HFF-Myc (cell line): ENCODE measurements at regions not wholly inside any gene's neighbourhood (a gene's known extent, or its start where the extent isn't known, plus 50 kb on each side); places are given as distances from the start of the nearest gene placed in this dataset.
"Not testable (repeated sequence)": the region's sequence is repeated elsewhere in the genome, so short reads cannot be mapped to it uniquely, and the experiment has no call there.

Experiments
- DNase-seq: peaks from one replicate; pipeline ENCODE4 v3.0.0-alpha.2; 2011; ENCODE audit warnings: low read depth; ENCODE audit errors: extremely low read depth
- H3K4me3 ChIP-seq: replicated peaks from 2 replicates; pipeline ENCODE4 v1.5.1; 2011; ENCODE audit warnings: low read depth, mild to moderate bottlenecking, control low read depth, low read length
- TF ChIP-seq, protein P1 (sequence below): IDR thresholded peaks from 2 replicates; pipeline ENCODE4 v1.5.1; 2012; ENCODE audit warnings: mild to moderate bottlenecking, low read depth, low read length, control low read depth; ENCODE audit errors: missing control alignments

DNA sequence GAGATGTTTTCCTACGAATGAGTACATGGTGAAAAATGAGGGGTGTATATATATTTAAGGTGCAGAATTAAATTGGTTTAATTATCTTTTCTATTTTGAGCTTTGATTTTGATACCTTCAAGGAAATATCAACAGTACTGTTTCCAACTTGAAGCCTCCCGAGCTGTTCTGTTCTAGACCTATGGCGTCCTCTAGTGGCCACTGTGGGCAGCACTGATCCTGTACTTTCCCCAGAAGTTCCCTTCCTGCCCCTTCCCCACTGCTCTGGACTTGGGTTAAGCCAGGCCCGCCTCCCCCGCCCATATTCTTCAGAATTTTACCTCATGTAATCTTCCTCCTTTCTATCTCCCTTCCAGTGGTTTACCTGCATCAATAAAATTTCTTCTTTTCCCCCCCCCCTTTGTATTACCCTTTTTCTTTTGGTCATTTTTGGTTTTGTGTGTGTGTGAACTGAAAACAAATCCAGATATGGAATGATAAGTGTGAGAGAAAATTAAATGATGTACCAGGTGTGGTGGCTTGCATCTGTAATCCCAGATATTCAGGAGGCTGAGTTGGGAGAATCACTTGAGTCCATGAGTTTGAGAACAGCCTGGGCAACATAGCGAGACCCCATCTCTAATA, 1643.5 kb downstream of the TP53TG3F start:
- DNase-seq, result no peak
- TF ChIP-seq, protein P1, sequence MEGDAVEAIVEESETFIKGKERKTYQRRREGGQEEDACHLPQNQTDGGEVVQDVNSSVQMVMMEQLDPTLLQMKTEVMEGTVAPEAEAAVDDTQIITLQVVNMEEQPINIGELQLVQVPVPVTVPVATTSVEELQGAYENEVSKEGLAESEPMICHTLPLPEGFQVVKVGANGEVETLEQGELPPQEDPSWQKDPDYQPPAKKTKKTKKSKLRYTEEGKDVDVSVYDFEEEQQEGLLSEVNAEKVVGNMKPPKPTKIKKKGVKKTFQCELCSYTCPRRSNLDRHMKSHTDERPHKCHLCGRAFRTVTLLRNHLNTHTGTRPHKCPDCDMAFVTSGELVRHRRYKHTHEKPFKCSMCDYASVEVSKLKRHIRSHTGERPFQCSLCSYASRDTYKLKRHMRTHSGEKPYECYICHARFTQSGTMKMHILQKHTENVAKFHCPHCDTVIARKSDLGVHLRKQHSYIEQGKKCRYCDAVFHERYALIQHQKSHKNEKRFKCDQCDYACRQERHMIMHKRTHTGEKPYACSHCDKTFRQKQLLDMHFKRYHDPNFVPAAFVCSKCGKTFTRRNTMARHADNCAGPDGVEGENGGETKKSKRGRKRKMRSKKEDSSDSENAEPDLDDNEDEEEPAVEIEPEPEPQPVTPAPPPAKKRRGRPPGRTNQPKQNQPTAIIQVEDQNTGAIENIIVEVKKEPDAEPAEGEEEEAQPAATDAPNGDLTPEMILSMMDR, result peak; percentile 32

GRCh38 chr16:35111772-35112171, 1652.4 kb downstream of the TP53TG3F start:
- not testable (repeated sequence) for DNase-seq, H3K4me3 ChIP-seq

More for the DNA sequence above, 1643.5 kb downstream of the TP53TG3F start:
- H3K4me3 ChIP-seq, result no peak overlapping the region

DNA sequence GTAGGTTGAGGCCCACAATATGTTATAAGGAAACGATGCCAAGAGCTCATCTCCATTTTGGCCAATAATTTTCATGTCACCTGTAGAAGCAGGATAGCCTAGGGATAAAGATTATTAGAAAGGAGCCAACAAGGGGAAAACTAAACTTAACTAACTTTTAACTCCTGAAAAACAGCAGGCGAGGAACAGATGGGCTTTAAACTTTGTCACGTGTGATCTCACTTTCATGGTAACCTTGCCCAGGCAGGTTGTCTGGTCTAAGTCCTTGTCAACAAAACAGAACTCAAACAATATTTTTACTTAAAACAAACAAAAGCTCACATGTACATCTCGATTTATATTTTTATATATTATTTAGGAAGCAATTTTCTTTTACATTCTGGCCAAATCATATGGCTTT, 1672.0 kb downstream of the TP53TG3F start:
- TF ChIP-seq, protein P1, result no peak
- DNase-seq, result no peak
- H3K4me3 ChIP-seq, result no peak overlapping the region

DNA sequence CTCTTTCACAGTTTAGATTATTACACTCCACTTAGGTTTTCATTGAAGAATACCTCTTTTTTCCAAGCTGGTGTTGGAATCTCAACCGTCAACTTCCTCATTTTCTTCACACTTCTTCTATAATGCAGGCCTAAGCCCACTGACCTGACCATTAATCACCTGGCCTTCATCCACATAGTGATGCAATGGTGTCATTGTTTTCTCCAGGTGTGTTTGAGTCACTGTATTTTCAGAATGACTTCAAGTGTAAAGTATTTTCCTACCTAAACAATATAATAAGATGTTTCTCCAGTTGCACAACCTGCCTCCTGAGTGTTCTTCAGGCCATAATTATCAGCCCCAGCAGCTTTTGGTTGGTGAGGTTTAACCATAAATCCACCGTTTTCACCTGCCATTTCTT, 1675.1 kb downstream of the TP53TG3F start:
- no peak overlapping the region for H3K4me3 ChIP-seq
- no peak for DNase-seq
- TF ChIP-seq, protein P1, result no peak

- H3K4me3 ChIP-seq, result no peak overlapping the region
- no peak for DNase-seq
- TF ChIP-seq, protein P1, result no peak
These were observed 1681.0 kb downstream of the TP53TG3F start for GRCh38 chr16:35140293-35140986.

DNA sequence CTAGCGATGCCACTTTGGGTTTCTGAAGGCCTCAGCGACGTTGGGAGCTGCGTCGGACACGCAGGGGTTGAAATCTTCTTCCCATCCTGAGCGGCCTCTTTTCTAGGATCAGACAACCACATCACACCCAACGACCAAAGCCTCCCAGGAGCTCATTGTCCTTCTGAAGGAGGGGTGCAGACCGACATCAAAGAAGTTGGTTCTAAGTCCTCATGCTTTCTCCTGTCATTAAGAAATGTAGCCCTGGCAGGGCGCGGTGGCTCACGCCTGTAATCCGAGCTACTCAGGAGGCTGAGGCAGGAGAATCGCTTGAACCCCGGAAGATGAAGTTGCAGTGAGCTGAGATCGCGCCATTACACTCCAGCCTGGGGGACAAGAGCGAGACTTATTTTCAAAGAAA, 1681.9 kb downstream of the TP53TG3F start:
- H3K4me3 ChIP-seq, result no peak overlapping the region
- no peak for DNase-seq
- TF ChIP-seq, protein P1, result no peak

GRCh38 chr16:35142147-35142808, 1682.9 kb downstream of the TP53TG3F start:
- no peak for DNase-seq
- TF ChIP-seq, protein P1, result no peak
- no peak overlapping the region for H3K4me3 ChIP-seq
